ENCODE measurements at regions not wholly inside any gene's neighbourhood (a gene's known extent, or its start where the extent isn't known, plus 50 kb on each side); places are given as distances from the start of the nearest gene placed in this dataset.

DNA sequence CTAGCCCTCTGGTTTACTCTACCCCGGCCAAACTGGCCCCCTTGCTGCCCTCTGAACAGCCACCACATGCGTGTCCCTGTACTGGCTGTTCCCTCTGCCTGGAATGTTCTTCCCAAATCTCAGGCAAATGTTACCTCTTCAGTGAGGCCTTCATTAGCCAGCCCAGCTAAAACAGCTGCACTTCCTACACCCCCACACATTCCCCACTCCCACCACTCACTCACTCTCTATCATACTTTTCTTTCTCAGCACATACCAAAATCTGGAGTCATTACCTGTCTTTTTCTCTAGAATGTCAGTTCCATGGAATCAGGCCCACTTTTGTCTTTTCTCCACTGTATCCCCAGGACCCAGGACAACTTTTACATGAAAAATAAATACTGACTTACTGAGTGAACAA lies 401.2 kb upstream of the SULF2 start:
- TF ChIP-seq, protein P1, sequence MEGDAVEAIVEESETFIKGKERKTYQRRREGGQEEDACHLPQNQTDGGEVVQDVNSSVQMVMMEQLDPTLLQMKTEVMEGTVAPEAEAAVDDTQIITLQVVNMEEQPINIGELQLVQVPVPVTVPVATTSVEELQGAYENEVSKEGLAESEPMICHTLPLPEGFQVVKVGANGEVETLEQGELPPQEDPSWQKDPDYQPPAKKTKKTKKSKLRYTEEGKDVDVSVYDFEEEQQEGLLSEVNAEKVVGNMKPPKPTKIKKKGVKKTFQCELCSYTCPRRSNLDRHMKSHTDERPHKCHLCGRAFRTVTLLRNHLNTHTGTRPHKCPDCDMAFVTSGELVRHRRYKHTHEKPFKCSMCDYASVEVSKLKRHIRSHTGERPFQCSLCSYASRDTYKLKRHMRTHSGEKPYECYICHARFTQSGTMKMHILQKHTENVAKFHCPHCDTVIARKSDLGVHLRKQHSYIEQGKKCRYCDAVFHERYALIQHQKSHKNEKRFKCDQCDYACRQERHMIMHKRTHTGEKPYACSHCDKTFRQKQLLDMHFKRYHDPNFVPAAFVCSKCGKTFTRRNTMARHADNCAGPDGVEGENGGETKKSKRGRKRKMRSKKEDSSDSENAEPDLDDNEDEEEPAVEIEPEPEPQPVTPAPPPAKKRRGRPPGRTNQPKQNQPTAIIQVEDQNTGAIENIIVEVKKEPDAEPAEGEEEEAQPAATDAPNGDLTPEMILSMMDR (IDR thresholded peaks at IDR 0.05) = no peak
- TF ChIP-seq EP300 (IDR thresholded peaks at IDR 0.05) = no peak
- no peak for TF ChIP-seq POLR2AphosphoS5 (IDR thresholded peaks at IDR 0.05)
- no peak for TF ChIP-seq POLR2A (IDR thresholded peaks at IDR 0.05; ENCODE audit: low read depth)
